Kidney (tissue), 13 donors: ENCODE measurements at regions not wholly inside any gene's neighbourhood (a gene's known extent, or its start where the extent isn't known, plus 50 kb on each side); places are given as distances from the start of the nearest gene placed in this dataset.
"Not testable (repeated sequence)": the region's sequence is repeated elsewhere in the genome, so short reads cannot be mapped to it uniquely, and the experiment has no call there.

Experiments
- DNase-seq, 5 donors: peaks; one replicate each; pipeline ENCODE4 v3.0.0-alpha.2; 2013 to 2020
- FAIRE-seq: peaks from 2 replicates; lab custom pipeline; 2012; peaks lifted over from hg19 to GRCh38; lab: Jason Lieb, UNC
- H3K27ac ChIP-seq, 2 donors: one replicate each; pipeline ENCODE4 v1.7.0; 2013; ENCODE audit warnings: low read depth in 2 of 2, low read length in 2 of 2, inconsistent platforms in 1 of 2
- H3K27me3 ChIP-seq: one replicate; pipeline ENCODE4 v1.7.1; 2013; ENCODE audit warnings: low read length, inconsistent platforms; ENCODE audit not compliant: control insufficient read depth, insufficient read depth
- H3K36me3 ChIP-seq, 3 donors: one replicate each; pipeline versions ENCODE4 v1.7.0 to v1.7.1; 2013; ENCODE audit warnings: low read length in 3 of 3, control low read depth in 1 of 3, inconsistent platforms in 1 of 3; ENCODE audit not compliant: insufficient read depth in 3 of 3, control insufficient read depth in 2 of 3
- H3K4me1 ChIP-seq, 3 donors: one replicate each; pipeline versions ENCODE4 v1.7.0 to v1.7.1; 2013; ENCODE audit warnings: low read length in 3 of 3, inconsistent platforms in 1 of 3, low read depth in 1 of 3; ENCODE audit not compliant: control insufficient read depth in 2 of 3, insufficient read depth in 2 of 3
- H3K4me3 ChIP-seq, 3 donors: one replicate each; pipeline versions ENCODE4 v1.7.0 to v1.8.1; 2013; ENCODE audit warnings: low read length in 3 of 3, control low read depth in 1 of 3, inconsistent platforms in 1 of 3
- H3K9ac ChIP-seq, 3 donors: one replicate each; pipeline versions ENCODE4 v1.7.0 to v1.7.1; 2013; ENCODE audit warnings: low read length in 3 of 3, control low read depth in 1 of 3, inconsistent platforms in 1 of 3
- H3K9me3 ChIP-seq, 3 donors: one replicate each; pipeline versions ENCODE4 v1.7.0 to v1.7.1; 2013; ENCODE audit warnings: low read length in 3 of 3, control low read depth in 1 of 3, inconsistent platforms in 1 of 3; ENCODE audit not compliant: control insufficient read depth in 2 of 3, insufficient read depth in 1 of 3
- intact Hi-C: fragments of 100-400 bp; cut with DNase I; formaldehyde crosslinking; loops from one replicate; pipeline ENCODE4 v1.11.1; 2022
- TF ChIP-seq, protein P1 (sequence below): IDR thresholded peaks from 3 replicates; pipeline ENCODE4 v1.5.1; 2012; ENCODE audit warnings: mild to moderate bottlenecking, moderate library complexity, borderline replicate concordance; ENCODE audit not compliant: insufficient read depth; ENCODE audit errors: extremely low read depth
- donor health status: control.
- donor health status: control.
- donor health status: control.
- donor health status: control.
- donor health status: control.
- donor health status: DM: yes; HTN: yes; CAD: no.
- donor health status: Normal renal cell carcinoma (clear cell type).

DNA sequence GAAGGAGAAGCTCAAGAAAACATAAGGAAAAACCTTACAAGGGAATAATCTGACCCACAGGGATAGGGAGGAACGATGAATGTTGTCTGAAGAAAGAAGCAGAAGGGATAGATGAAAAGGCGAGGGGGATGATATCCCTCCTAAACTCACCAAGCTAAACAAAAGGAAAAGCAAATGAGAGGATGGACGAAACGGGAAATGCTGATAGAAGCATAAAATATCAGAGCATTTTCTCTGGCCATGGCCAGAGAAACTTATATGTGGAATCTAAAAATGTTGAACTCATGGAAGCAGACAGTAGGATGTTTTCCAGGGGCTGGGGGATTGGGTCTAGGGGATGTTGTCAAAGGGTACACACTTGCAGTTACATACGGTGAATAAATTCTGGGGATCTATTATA lies 148.4 kb upstream of the FOXQ1 start:
- no peaks in the 10 kb centered on the region for H3K36me3 ChIP-seq
- intact Hi-C loops, result no loop called here
- H3K4me3 ChIP-seq, result no peak overlapping the region
- FAIRE-seq (no peak), DNase-seq (no peak)
- H3K4me1 ChIP-seq, result no peaks in the 10 kb centered on the region
- TF ChIP-seq, protein P1, sequence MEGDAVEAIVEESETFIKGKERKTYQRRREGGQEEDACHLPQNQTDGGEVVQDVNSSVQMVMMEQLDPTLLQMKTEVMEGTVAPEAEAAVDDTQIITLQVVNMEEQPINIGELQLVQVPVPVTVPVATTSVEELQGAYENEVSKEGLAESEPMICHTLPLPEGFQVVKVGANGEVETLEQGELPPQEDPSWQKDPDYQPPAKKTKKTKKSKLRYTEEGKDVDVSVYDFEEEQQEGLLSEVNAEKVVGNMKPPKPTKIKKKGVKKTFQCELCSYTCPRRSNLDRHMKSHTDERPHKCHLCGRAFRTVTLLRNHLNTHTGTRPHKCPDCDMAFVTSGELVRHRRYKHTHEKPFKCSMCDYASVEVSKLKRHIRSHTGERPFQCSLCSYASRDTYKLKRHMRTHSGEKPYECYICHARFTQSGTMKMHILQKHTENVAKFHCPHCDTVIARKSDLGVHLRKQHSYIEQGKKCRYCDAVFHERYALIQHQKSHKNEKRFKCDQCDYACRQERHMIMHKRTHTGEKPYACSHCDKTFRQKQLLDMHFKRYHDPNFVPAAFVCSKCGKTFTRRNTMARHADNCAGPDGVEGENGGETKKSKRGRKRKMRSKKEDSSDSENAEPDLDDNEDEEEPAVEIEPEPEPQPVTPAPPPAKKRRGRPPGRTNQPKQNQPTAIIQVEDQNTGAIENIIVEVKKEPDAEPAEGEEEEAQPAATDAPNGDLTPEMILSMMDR, result no peak
- H3K9me3 ChIP-seq, result no peaks in the 10 kb centered on the region
- no peak overlapping the region for H3K27ac ChIP-seq
- H3K27me3 ChIP-seq, result no peaks in the 10 kb centered on the region
- H3K9ac ChIP-seq, result no peak overlapping the region

DNA sequence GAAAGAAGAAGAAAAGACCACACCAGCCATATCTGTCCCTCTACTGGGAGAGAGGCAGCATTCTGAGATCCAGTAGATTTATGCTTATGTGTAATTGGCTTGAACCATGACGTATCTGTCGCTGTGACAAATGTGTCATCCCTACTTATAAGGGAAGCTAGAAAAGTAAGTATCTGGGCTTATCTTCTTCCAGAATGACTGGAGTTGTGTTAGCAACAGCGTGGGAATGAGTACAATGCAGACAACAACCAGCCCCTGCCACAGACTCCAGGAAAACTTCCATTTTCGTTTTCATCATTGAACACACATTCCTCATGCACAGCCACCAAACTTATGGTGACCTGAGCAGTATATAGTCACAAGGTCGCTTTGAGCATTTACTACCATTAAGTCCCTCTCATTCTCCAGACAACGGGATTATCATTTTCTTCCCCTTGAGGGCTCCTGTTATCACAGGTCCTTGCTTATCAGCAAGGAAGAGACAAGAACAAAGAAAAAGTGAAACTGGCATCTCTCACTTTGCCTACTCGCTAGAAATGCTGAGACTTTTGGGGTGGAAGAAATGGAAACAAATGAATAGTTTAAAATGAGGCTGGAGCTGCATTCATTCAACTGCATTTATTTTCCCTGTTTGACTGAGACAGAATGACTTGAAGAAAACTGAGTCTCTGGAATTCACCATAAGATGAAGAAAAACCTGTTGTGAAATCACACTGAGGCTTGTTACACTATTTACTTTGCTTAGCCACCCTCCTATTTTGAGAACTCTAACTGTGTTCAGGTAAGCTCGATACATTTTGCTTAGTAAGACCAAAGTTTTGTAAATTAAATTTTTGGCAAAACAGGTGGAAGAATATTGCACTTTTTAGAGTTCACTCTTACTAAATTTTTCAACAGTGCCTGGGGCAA lies 149.3 kb upstream of the FOXQ1 start:
- Histone ChIP-seq H3K4me1 (no peaks in the 10 kb centered on the region), H3K9ac (no peak overlapping the region), H3K27ac (no peak overlapping the region), H3K4me3 (no peak overlapping the region), H3K27me3 (no peaks in the 10 kb centered on the region), H3K9me3 (no peaks in the 10 kb centered on the region), H3K36me3 (no peaks in the 10 kb centered on the region)
- DNase-seq (no peak), FAIRE-seq (no peak)
- TF ChIP-seq, protein P1, result no peak
- intact Hi-C loops, result no loop called here

DNA sequence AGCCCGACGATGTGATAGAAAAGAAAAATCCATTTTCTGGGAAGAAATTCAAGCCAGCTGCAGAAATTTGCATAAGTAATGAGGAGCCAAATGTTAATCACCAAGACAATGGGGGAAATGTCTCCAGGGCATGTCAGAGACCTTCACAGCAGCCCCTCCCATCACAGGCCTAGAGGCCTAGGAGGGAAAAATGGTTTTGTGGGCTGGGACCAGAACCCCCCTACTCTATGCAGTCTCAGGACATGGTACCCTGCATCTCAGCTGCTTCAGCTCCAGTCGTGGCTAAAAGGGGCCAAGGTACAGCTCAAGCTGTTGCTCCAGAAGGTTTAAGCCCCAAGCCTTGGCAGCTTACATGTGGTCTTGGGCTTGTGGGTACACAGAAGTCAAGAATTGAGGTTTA lies 155.5 kb upstream of the FOXQ1 start:
- H3K27me3 ChIP-seq, H3K36me3 ChIP-seq, DNase-seq, H3K27ac ChIP-seq, intact Hi-C loops, H3K4me3 ChIP-seq, H3K9ac ChIP-seq, H3K9me3 ChIP-seq, H3K4me1 ChIP-seq, FAIRE-seq: not testable (repeated sequence)

DNA sequence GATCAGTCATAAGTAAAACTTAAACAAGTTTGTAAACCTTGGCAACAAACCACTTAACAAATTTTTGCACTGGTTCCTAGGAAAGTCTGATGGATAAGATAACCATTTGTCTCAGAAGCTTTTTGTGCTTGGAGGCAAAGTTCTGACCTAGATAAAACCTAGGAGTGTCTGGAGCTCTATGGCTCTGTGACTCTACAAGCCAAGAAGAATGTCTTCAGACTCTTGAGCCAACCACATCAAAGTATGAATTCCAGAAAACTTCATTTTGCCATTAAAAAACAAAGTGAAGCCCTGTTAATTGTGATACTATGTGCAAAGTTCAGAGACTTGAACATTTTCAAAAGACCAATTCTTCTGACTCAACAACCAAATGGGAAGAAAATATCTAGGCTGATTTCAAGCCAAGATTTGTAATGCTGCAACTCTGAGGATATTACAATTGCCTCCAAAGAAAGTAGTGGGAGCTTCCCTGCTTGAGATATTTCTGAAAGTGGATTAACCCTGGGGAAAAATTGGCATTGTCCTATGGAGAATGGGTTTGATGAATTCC lies 158.1 kb upstream of the FOXQ1 start:
- TF ChIP-seq, protein P1, result no peak
- Histone ChIP-seq H3K4me3 (no peak overlapping the region), H3K4me1 (no peaks in the 10 kb centered on the region), H3K9ac (no peak overlapping the region), H3K9me3 (peaks cover 0 to 3% (median 0%) of the 10 kb centered on the region in 3 donors), H3K36me3 (no peaks in the 10 kb centered on the region), H3K27ac (no peak overlapping the region), H3K27me3 (no peaks in the 10 kb centered on the region)
- intact Hi-C loops, result no loop called here
- DNase-seq (no peak), FAIRE-seq (no peak)
